ENCODE measurements at regions not wholly inside any gene's neighbourhood (a gene's known extent, or its start where the extent isn't known, plus 50 kb on each side); places are given as distances from the start of the nearest gene placed in this dataset.

DNA sequence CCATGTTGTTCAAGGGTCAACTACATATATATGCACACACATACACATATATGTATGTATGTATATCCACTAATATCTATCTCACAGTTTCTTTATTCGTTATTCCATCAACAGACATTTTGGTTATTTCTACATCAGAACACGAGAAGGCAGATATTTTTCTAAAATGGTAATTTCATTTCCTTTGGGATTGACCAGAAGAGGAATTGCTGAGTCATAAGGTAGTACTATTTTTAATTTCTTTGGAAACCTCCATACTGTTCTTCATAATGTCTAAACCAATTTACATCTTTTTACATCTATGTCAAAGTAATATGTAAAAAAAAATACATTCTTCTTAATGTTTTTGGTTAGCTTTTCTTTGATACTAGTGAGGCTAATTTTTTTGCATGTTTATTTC is 630.7 kb upstream of the GCFC2 start:
- Histone ChIP-seq H3K27me3 (ENCODE audit: insufficient read depth, poor library complexity, severe bottlenecking) (no peaks in the 10 kb centered on the region), H3K4me3 (ENCODE audit: severe bottlenecking) (no peak overlapping the region), H3K36me3 (ENCODE audit: low read depth) (no peaks in the 10 kb centered on the region), H3K4me1 (ENCODE audit: insufficient read depth, poor library complexity, severe bottlenecking) (no peaks in the 10 kb centered on the region), H3K27ac (ENCODE audit: poor library complexity, severe bottlenecking) (no peak overlapping the region), H3K9me3 (ENCODE audit: severe bottlenecking) (no peaks in the 10 kb centered on the region)
- ATAC-seq (ENCODE audit: low read depth) (no peak), DNase-seq (ENCODE audit: low spot score) (no peak)
- TF ChIP-seq, protein P1, sequence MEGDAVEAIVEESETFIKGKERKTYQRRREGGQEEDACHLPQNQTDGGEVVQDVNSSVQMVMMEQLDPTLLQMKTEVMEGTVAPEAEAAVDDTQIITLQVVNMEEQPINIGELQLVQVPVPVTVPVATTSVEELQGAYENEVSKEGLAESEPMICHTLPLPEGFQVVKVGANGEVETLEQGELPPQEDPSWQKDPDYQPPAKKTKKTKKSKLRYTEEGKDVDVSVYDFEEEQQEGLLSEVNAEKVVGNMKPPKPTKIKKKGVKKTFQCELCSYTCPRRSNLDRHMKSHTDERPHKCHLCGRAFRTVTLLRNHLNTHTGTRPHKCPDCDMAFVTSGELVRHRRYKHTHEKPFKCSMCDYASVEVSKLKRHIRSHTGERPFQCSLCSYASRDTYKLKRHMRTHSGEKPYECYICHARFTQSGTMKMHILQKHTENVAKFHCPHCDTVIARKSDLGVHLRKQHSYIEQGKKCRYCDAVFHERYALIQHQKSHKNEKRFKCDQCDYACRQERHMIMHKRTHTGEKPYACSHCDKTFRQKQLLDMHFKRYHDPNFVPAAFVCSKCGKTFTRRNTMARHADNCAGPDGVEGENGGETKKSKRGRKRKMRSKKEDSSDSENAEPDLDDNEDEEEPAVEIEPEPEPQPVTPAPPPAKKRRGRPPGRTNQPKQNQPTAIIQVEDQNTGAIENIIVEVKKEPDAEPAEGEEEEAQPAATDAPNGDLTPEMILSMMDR (IDR thresholded peaks at IDR 0.05; ENCODE audit: poor library complexity, severe bottlenecking): no peak

DNA sequence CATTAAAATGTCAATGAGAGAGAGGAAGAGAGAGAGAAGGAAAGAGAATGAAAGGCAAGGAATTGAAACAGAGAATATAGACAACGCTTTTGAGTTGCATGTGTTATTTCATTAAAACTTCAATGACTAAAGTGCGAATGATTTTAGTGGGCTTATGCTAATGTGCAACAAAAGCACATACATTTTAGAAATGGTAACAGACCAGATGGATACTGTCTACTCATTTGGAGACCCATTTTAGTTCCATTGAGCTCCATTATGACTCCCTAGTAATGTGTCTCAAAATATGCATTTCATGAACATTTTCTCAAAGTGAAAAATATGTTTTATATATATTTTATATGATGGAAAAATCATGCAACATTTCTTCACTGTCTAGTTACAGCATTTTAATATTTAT is 622.2 kb upstream of the GCFC2 start:
- Histone ChIP-seq H3K27me3 (ENCODE audit: insufficient read depth, poor library complexity, severe bottlenecking) (peaks cover 7% of the 10 kb centered on the region), H3K4me3 (ENCODE audit: severe bottlenecking) (no peak overlapping the region), H3K27ac (ENCODE audit: poor library complexity, severe bottlenecking) (no peak overlapping the region), H3K4me1 (ENCODE audit: insufficient read depth, poor library complexity, severe bottlenecking) (no peaks in the 10 kb centered on the region), H3K9me3 (ENCODE audit: severe bottlenecking) (no peaks in the 10 kb centered on the region), H3K36me3 (ENCODE audit: low read depth) (no peaks in the 10 kb centered on the region)
- TF ChIP-seq, protein P1 (IDR thresholded peaks at IDR 0.05; ENCODE audit: poor library complexity, severe bottlenecking): no peak
- no peak for ATAC-seq (ENCODE audit: low read depth)
- DNase-seq (ENCODE audit: low spot score): no peak

DNA sequence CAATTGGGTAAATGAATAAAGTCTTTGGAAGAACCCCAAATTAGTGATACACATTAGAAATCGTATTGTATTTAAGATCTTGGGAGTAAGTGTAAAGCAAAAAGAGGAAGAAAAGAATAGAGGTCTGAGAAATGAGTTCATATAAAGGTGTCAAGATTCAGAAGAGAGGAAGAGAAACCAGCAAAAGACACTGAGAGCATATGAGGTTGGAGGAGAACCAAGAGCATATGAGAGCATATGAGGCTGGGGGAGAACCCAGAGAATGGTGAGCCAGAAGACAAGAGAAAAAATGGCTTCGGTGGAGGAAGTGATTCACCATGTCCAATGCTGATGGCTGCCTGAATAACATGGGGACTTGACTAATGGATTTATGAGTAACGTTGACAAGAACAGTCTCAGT is 620.1 kb upstream of the GCFC2 start:
- Histone ChIP-seq H3K4me3 (ENCODE audit: severe bottlenecking) (no peak overlapping the region), H3K27ac (ENCODE audit: poor library complexity, severe bottlenecking) (no peak overlapping the region), H3K9me3 (ENCODE audit: severe bottlenecking) (no peaks in the 10 kb centered on the region), H3K27me3 (ENCODE audit: insufficient read depth, poor library complexity, severe bottlenecking) (peaks cover 3% of the 10 kb centered on the region), H3K4me1 (ENCODE audit: insufficient read depth, poor library complexity, severe bottlenecking) (no peaks in the 10 kb centered on the region), H3K36me3 (ENCODE audit: low read depth) (no peaks in the 10 kb centered on the region)
- ATAC-seq (ENCODE audit: low read depth) (no peak), DNase-seq (ENCODE audit: low spot score) (no peak)
- TF ChIP-seq, protein P1 (IDR thresholded peaks at IDR 0.05; ENCODE audit: poor library complexity, severe bottlenecking): no peak

DNA sequence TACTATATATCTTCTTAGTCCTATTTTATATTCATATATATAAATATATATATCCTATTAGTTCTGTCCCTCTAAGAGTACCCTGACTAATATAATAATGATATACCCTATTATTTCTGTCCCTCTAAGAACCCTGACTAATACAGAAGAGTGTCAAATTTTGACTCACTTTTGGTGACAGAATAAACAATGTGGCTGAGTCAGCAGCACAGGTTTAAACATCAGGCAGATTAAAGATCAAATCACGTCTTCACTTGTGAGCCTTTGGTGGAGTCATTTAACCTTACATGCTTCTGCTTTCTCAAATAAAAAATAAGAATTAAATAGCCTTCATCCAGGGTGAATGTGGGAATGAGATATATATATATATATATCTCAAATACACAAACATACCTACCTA is 615.9 kb upstream of the GCFC2 start:
- Histone ChIP-seq H3K4me1 (ENCODE audit: insufficient read depth, poor library complexity, severe bottlenecking) (no peaks in the 10 kb centered on the region), H3K27me3 (ENCODE audit: insufficient read depth, poor library complexity, severe bottlenecking) (peaks cover 3% of the 10 kb centered on the region), H3K4me3 (ENCODE audit: severe bottlenecking) (no peak overlapping the region), H3K27ac (ENCODE audit: poor library complexity, severe bottlenecking) (no peak overlapping the region), H3K36me3 (ENCODE audit: low read depth) (no peaks in the 10 kb centered on the region), H3K9me3 (ENCODE audit: severe bottlenecking) (no peaks in the 10 kb centered on the region)
- TF ChIP-seq, protein P1 (IDR thresholded peaks at IDR 0.05; ENCODE audit: poor library complexity, severe bottlenecking): no peak
- ATAC-seq (ENCODE audit: low read depth) (no peak), DNase-seq (ENCODE audit: low spot score) (no peak)

GRCh38 chr2:76323381-76323780 is 612.7 kb upstream of the GCFC2 start:
- DNase-seq (ENCODE audit: low spot score): no peak

More at GRCh38 chr2:76323381-76323780, 612.7 kb upstream of the GCFC2 start:
- Histone ChIP-seq H3K36me3 (ENCODE audit: low read depth) (no peaks in the 10 kb centered on the region), H3K4me1 (ENCODE audit: insufficient read depth, poor library complexity, severe bottlenecking) (no peaks in the 10 kb centered on the region), H3K4me3 (ENCODE audit: severe bottlenecking) (no peak overlapping the region), H3K27ac (ENCODE audit: poor library complexity, severe bottlenecking) (no peak overlapping the region), H3K9me3 (ENCODE audit: severe bottlenecking) (no peaks in the 10 kb centered on the region), H3K27me3 (ENCODE audit: insufficient read depth, poor library complexity, severe bottlenecking) (peaks cover 7% of the 10 kb centered on the region)
- ATAC-seq (ENCODE audit: low read depth): no peak
- TF ChIP-seq, protein P1 (IDR thresholded peaks at IDR 0.05; ENCODE audit: poor library complexity, severe bottlenecking): no peak
